GM11168 (cell line): ENCODE measurements at regions not wholly inside any gene's neighbourhood (a gene's known extent, or its start where the extent isn't known, plus 50 kb on each side); places are given as distances from the start of the nearest gene placed in this dataset.

Experiments
- in situ Hi-C: fragments of 300-500 bp; cut with MboI; formaldehyde crosslinking; loops from one replicate; pipeline ENCODE4 v1.12.0; 2022; ENCODE audit warnings: low sequenced_read_pairs; ENCODE audit not compliant: unreplicated experiment

DNA sequence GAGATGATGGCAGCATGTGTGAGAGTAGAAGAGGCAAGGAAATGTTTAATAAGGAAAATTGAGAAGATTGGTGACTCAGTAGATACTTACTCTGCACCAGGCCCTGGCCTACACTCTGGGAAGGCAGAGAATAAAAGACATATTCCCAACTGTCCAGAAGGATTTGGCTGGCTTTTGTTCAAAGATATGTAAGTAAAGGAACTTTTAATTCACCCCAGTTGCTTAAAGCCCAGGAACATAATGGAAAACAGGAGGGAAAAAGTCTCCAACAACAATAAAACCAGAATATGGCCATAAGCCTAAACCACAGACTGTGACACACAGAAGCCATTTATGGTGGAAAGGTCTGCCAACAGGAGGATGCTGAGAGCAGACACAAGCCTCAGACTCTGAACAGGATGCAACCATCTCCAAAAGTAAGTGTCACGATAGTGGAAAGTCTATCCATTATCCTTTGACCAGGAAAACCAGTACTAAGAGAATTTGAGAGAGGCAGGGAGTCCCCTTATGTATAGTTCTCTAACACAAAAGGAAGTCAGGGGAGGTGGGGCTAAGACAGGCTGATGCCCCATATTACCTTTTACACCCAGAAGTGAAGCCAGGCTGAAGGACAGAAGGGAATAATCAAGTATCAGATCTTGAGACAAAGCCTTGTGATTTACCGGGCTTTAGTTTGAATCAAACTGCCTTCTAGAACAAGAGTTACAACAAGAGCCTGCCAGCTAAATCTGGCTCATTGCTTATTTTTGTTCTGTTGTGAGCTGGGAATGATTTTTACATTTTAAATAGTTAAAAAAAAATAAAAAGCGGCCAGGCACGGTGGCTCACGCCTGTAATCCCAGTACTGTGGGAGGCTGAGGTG lies 169.5 kb upstream of the STARD13 start:
- in situ Hi-C loops: no loop called here

GRCh38 chr13:33459702-33460101 lies 174.1 kb upstream of the STARD13 start:
- in situ Hi-C loops: no loop called here

DNA sequence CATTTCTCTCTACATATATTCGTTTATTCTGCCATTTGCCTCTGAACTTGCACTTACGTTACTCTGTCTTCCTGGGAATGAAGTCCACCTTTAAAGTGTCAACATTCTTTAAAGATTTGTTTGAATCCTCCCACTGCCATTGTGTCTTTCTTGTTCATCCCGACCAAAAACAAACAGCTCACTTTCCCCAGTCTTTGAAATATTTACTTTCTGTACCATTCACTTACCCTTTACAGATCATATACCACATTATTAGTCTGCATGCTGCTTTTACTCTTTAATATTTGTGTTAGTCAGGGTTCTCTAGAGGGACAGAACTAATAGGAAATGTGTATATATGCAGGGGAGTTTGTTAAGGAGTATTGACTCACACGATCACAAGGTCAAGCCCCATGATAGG lies 176.6 kb upstream of the STARD13 start:
- in situ Hi-C loops: no loop called here

GRCh38 chr13:33464345-33464744 lies 178.8 kb upstream of the STARD13 start:
- in situ Hi-C loops: no loop called here

- in situ Hi-C loops: no loop called here
Observed at GRCh38 chr13:33466262-33466661, 180.7 kb upstream of the STARD13 start.

DNA sequence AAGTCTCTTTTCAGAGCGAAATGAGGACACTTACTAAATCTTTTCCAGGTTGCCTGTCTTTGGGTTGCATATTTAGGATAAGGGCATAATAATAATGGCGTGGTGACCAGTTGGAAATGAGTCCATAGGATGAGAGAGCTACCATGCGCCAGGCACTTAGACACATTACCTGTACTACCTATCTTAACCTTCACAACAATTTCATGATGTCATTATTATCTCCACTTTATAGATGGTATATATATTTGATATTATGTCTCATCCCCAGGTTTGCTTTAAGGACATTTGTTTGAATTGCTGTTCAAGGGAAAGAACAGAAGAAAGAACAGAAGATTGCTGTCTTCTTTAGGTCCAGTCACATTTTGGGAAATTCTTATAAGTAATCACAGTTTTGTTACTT lies 182.0 kb upstream of the STARD13 start:
- in situ Hi-C loops: no loop called here

DNA sequence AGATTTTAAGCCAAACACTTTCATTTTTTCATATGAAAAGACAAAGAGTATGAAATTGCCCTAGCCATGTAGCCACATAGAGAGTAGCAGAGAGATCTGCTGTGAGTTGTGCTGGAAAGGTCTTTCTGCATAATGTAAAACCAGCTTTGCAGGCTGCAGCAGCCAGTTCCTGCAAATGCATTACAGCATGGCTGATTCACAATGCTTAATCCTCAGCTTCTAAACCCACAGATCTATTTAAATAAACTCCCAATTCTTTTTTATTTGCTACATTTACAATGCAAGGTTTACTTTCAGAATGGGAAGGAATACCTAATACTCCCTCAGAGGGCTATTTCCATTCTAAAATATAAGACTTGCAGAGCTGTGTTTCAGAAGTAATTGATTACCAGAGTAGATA lies 185.6 kb upstream of the STARD13 start:
- in situ Hi-C loops: no loop called here

DNA sequence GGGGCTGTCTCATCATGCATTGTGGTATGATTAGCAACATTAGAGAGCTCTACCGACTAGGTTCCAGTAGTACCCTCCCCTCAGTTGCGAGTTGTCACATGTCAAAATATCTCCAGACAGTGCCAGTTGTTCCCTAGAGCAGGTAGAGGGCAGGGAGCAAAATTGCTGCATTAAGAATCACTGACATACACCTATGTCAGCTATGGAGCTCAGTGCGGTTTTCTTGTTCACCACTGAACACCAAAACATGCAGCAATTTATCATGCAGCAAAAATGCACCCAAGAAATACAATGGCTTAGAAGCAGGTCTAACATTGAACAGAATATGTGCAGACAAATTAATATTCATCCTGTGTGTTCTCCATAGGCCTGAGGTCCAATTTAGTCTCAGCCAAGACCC lies 186.9 kb upstream of the STARD13 start:
- in situ Hi-C loops: no loop called here

- in situ Hi-C loops: no loop called here
Observed at GRCh38 chr13:33479105-33479504, 193.6 kb upstream of the STARD13 start.

- in situ Hi-C loops: no loop called here
Observed at GRCh38 chr13:33480561-33480960, 195.0 kb upstream of the STARD13 start.

DNA sequence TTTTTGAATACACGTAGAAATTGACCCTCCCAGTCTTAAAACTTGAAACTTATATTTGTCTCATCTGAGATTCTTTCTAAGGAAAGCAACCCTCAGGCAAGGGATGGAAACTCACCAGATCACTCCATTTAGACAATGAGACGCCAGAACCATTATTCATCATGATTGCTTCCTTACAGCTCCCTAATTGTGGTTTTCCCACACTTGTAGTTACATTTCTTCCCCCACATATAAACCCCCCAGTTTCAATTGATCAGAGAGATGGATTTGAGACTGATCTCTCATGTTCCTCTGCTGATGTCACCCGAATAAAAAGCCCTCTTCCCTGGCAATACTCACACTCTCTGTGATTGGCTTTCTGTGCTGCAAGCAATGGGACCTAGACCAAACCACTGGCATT lies 197.9 kb upstream of the STARD13 start:
- in situ Hi-C loops: no loop called here

- in situ Hi-C loops: no loop called here
Observed at GRCh38 chr13:33485247-33485646, 199.7 kb upstream of the STARD13 start.

DNA sequence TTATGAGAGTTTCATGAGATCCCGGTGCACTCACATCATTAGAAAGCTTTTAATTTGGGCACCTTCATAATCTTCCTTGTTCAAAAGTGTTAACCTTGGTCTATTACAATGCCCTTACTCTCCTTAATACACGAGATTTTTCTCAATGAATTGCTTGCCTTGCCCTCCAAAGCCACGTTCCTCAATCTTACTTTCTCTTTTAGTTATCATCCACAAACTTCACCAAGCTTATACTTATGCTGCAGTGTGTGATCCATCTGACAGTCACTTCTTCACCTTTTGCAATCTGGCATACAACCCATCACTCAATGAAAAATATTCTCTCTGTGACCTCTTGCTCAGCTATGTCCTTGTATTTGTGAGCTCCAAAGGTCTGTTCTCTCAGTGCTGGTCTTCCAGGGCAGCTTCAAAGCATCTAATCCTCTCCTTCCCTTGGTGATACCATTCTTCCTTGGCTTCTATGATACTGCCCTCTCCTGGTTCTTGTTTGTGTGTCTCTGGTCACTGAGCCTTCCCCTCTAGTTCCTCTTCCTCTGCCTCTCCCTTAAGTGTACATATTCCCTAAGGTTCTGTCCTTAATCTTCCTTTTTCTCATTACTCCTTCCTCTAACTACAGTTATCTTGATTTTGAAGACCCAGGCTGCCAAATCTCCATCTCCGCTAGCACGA lies 202.2 kb upstream of the STARD13 start:
- in situ Hi-C loops: no loop called here

- in situ Hi-C loops: no loop called here
Observed at GRCh38 chr13:33489563-33489962, 204.0 kb upstream of the STARD13 start.

- in situ Hi-C loops: no loop called here
Observed at GRCh38 chr13:33490461-33491327, 205.1 kb upstream of the STARD13 start.

DNA sequence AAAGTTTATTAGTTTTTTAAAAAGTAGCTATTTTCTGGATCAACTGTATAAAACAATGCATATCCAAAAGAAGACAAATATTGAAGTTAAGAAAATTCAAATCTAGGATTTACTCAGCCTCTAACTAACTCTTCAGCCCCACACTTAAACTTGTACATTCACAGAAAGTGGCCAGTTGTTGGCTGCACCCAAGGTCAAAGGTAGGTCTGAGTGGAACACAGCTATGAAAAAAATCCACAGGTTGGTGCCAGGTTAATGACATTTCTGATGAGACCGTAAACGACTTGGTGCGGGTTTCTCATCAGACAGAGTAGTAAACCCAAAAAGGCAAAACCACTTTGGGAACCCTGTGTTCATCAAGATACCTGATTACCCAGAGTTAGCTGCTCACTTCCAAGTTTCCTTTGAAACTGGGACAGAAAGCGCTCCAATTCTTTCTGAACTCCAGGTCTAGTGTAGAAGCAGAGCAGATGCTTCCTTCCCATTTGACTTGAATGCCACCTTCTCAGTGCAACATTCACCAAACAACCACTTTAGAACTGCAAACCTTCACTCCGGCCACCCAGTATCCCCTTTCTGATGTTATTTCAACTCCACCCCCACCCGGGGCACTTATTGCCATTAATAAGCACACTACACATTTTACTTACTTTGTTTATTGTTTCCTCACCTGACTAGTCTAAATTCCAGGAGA lies 208.3 kb upstream of the STARD13 start:
- in situ Hi-C loops: no loop called here

DNA sequence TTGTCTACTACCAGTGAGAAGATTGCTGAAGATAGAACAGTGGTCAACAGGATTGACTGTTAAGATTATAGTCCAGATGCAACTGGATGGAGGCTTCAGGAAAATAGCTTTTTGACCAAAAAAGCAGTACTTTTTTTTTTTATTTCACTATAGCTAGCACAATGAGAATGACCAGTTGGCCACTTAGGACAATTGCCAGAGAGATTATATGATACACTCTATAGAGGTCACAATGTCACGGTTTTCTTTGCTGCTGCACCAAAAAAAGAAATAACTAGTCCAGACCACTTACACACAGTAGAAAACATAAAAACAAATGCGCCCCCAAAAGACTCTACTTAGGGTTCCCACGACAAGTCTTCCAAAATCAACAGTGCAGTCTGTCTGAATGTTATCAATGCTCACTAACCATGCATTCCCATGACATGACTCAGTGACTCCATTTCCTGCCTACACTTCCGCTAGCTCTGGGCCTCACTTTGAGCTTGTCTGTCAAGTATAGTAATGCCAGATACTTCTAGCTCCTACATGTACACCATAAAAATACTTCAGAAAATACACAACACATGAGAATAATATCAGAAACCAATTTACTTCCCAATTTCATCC lies 209.1 kb upstream of the STARD13 start:
- in situ Hi-C loops: no loop called here

DNA sequence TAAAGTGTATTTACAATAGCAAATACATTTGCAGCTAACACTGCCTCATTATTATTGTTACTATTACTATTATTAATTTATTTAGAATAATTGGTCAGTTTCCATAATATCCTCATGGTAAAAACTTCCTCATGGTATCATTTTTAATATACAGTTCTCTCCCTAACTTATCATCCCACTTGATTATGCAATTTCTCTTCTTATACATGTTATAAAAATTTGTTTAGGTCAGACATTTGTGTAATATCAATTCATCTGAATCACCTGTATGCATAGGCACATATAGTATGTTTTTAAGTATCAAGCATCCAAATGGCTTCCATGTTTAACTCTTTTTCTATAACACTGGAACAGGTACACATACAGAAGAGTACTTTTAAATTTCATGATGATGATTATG lies 210.8 kb upstream of the STARD13 start:
- in situ Hi-C loops: no loop called here

GRCh38 chr13:33497146-33497845 lies 211.7 kb upstream of the STARD13 start:
- in situ Hi-C loops: no loop called here
